Non-pigmented ciliary epithelial cell (primary cell): ENCODE measurements at regions not wholly inside any gene's neighbourhood (a gene's known extent, or its start where the extent isn't known, plus 50 kb on each side); places are given as distances from the start of the nearest gene placed in this dataset.
A peak's percentile ranks its signal among the peaks of the same experiment; 100 is the strongest.
"Not testable (repeated sequence)": the region's sequence is repeated elsewhere in the genome, so short reads cannot be mapped to it uniquely, and the experiment has no call there.

Source experiments
- DNase-seq: peaks from one replicate; pipeline ENCODE4 v3.0.0-alpha.2; 2010; ENCODE audit warnings: low read depth

DNA sequence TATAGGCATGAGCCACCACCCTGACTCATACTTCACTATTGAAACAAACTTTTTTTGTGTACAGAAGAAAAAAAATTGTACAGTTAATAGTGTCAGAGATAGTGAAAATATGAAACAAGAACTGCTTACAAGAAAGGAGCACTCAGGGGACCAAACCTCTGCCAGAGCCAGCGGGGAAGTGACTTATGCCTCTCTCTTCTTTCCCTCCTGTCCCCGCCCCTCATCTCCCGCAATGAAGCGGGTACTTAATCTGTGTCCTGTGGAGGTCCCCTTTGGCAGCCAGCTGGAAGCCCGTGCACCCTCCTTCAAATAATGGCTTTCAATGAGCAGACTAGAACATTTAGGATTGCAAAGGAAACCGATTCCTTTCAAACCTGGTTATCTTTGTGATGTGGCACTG, 51.5 kb downstream of the PPIAL4A start:
- DNase-seq, result not testable (repeated sequence)

DNA sequence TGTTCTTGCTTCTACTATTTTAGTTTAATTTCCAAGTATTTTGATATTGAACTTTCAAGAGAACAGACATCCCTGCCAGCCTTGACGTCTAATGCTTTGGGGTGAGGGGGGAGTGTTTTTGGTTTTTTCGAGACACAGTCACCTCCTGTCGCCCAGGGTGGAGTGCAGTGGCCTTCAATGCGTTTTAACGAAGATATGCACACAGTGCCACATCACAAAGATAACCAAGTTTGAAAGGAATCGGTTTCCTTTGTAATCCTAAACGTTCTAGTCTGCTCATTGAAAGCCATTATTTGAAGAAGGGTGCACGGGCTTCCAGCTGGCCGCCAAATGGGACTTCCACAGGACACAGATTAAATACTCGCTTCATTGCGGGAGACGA, 52.3 kb downstream of the PPIAL4A start:
- DNase-seq, result not testable (repeated sequence)

DNA sequence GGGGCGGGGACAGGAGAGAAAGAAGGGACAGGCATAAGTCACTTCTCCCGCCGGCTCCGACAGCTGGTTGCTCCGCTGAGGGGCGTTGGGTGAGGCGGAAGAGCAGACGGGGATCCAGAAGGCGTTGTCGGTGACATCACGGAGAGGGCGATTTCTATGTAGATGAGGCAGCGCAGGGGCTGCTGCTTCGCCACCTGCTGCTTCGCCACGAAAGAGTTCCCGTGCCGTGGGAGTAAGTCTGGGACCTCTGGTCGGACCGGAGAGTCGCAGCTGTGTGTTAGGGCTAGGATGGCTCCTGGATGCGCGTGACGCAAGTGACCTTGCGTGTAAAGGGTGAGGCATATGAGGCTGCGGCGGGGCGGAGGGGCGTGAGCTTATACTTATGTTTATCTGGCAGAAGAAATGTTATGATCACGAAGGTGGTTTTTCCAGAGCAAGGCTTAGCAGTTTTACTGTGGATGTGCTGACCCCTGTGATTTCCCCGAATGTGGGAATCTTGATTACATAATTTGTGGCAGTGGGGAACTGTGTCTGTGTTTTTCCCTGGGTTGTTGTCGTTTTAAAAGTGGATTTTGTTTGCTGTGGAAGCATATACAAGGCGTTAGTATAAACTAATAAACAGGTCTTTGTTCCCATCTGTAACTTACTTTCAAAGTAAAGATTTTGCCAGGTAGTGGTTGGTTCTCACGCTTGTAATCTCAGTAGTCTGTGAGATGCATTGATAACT, 52.8 kb downstream of the PPIAL4A start:
- DNase-seq, result peak; percentile 50

DNA sequence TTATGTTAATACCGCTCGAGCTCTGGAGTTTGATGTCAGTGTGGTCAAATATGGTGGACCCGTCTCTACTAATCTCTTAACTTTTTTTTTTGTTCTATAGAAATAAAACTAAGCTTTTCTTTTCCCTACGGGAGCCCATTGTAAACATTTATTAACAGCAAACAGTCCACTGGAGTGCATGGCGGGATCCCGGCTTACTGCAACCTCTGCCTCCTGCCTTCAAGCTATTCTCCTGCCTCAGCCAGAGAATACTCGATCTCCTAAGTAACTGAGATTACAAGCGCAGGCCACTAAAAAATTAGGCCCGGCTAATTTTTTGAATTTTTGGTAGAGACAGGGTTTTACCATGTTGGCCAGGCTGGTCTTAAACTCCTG, 53.4 kb downstream of the PPIAL4A start:
- not testable (repeated sequence) for DNase-seq

DNA sequence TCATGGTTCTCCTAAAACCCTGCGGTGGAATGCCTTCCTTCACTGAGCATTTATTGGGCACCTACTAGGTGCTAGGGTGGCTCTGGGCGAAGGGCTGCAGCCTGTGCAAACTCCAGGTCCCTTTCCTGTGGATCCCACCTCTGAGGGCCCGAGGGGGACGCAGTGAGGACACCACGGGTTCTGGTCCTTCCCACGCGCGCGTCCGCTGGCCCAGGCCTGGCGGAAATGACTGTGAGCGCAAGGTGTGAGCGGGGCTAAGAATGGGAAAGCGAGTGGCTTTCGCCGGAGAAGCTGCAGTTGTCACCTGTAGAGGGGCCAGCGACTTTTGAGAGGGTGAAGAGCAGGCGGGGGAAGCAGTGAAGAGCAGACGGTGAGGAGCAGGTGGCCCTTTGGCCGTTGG, 55.1 kb downstream of the PPIAL4A start:
- not testable (repeated sequence) for DNase-seq

DNA sequence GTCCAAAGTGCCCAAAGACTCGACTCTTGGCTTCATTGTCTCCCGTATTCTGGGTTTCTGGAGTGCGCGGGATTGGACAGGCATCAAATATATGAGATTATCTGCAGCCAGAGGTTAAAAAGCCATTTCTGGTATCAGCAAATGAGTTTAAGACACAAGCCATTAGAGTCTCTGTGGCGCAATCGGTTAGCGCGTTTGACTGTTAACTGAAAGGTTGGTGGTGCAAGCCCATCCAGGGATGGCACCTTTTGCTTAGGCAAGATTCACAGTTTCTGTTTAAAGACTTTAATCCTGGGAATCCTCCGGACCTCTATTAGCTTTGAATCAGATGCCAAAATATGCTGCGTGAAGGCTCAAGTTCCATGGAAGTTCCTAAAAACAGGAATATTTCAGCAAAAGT, 55.6 kb downstream of the PPIAL4A start:
- DNase-seq, result not testable (repeated sequence)

DNA sequence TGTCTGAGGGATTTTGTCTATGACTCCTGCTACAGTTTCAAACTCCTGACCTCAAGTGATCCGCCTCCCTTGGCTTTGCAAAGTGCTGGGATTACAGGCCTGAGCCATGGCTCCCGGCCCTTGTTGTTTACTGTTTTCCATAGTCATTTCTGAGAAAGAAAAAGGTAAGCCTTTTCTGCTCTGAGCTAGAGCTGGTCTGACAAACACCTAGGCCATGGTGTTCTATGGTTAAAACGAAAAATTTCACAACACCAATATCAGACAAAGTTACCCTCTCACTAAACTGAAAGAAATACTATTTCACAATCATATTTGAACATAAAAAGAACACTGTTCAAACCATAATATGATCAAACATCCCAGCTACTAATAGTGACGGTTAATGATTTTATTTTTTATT, 57.5 kb downstream of the PPIAL4A start:
- not testable (repeated sequence) for DNase-seq

DNA sequence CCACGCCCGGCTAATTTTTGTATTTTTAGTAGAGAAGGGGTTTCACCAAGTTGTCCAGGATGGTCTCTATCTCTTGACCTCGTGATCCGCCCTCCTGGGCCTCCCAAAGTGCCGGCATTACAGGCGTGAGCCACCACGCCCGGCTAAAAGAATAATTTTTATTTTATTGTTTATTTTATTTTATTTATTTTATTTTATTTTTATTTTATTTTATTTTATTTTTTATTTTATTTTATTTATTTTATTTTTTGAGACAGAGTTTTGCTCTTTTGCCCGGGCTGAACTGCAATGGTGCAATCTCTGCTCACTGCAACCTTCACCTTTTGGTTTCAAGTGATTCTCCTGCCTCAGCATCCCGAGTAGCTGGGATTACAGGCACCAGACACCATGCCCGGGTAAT, 60.2 kb downstream of the PPIAL4A start:
- not testable (repeated sequence) for DNase-seq

DNA sequence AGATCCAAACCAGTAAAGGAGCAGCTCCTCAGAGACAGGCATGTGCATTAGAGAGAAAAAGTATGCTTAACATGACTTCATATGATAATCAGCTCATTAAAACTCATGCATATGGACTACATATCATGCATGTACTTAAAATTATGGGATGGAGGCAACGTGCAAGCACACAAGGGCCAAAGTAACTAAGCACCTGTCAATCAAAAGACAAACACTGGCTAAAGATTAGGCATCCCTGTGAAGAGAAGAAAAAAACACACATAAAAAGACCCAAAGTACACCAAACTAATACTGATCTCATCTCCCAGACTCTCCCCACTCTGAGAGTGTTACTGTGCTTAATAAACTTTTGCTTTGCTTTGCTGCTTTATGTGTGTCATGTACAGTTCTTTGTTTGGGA, 61.1 kb downstream of the PPIAL4A start:
- DNase-seq, result not testable (repeated sequence)

DNA sequence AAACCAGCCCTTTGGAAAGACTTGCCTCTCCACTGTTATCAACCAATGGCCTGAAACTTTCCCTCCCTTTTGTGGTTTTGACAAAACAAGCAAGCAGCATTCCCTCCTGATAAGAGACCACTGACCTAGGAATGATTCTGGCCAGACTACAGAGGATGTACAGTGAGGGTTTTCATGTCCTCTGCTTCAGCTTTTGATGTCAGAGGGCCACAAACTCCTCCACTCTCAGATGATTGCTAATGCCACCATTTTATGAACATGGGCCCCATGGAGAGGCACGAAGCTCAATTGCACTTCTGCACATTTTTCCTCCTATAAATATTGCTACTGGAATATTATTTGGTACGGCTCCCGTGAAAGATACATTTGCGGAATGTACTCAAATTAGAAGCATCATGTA, 61.5 kb downstream of the PPIAL4A start:
- not testable (repeated sequence) for DNase-seq

DNA sequence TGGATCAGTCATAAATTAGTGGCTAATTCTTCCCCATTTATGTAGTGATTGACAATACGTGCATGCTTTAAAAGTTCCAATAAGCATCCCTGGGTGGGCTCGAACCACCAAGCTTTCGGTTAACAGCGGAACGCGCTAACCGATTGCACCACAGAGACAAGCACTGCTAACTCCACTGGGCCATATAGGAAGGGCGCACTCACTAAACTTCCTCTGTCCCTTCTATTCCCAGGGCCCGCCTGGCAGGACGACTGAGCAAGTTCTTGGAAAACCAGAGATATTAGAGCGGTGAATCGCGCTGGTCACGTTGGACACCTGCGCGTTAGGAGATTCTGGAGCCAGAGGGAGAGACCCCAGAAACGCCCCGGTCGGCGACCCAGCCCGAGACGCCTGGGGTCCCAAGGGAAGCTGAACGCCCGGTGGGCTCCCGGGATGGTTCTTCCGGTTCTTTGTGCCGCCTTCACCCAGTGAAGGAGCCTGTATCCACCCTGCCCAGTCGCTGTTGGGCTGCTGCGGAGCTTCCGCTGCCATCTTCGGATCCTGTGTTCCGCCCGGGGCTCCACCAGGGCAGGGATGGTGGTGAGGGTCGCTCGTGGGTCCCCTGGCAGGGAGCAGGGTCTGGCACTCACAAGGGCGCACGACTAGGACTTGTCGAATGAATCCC, 62.8 kb downstream of the PPIAL4A start:
- DNase-seq, result not testable (repeated sequence)

DNA sequence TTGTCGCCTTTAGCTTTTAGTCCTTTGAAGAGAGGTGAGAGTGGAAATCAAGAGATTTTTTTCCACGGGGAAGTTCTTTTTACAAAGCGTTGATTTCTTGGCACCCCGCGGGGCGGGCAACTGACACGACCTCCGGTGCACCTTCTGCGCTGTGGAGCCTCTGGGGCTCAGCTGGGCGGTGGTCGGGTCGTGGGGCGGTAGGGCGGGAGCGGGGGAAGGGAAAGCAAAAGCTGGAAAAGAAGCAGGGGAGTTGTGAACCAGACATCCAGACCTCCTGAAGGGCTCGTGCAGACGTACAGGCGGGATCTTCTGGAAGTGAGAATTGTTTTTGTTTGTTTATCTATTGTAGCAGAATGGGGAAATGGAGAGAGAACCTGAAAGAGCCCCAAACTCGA, 63.3 kb downstream of the PPIAL4A start:
- not testable (repeated sequence) for DNase-seq

DNA sequence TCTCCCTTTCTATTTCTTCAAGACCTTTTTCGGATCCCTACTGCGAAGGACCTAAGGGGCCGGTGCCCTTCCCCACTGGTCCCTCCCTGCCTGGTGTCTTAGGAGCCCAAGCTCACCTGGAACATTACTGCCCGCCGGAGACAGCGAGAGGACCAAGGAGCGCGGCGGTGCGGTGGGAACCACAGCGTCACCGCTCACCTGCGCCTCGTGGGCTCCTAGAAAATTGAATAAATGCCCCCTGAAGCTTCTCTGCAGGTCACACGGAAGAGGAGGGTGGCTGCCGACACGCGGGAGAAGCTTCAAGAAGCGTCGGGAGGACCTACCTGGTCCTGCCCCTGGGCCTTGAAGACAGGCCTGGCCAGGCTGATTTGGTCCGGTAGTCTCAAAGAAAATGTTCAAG, 65.2 kb downstream of the PPIAL4A start:
- no peak for DNase-seq

DNA sequence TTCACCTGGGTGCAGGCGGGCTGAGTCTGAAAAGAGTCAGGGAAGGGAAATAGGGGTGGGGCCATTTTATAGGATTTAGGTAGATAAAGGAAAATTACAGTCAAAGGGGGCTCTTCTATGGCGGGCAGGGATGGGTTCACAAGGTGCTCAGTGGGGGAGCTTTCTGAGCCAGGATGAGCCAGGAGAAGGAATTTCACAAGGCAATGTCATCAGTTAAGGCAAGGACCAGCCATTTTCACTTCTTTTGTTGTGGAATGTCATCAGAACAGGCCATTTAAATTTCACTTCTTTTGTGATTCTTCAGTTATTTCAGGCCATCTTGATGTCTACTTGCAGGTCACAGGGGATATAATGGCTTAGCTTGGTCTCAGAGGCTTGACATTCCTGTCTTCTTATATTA, 66.4 kb downstream of the PPIAL4A start:
- DNase-seq, result not testable (repeated sequence)

DNA sequence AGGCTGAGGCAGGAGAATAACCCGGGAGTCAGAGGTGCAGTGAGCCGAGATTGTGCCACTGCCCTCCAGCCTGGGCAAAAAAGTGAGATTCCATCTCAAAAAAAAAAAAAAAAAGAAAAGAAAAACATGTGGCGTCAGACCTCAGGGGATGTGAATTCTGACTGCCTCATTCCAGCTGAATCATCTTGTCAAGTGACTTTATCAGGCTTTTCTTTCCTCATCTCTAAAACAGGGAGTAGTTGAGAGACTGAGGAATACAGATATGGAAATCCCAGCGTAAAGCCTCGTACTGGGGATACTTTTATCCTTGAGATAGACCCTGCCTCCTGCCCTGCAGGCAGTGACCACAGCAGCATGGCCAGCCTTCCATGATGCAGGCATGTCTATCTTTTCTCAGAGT, 76.4 kb downstream of the PPIAL4A start:
- not testable (repeated sequence) for DNase-seq

DNA sequence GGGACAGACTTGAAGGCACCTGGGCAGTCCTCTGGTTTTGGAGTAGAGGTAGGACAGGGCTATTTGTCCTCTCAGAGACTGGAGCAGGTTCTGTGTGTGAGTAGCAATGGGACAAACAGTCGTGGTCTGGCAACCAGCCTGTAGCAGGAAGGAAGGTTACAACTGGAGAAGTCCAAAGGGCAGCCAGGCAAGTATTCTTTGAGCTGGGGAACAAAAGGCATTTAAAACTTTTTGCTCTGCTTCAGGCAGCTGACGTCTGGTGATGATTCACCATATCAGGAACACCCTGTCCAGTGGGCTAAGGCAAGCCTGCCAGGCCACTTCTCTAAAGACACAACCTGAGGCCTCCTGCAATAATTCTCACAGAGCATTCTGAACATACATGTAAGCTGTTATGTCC, 83.3 kb downstream of the PPIAL4A start:
- DNase-seq, result peak; percentile 0

DNA sequence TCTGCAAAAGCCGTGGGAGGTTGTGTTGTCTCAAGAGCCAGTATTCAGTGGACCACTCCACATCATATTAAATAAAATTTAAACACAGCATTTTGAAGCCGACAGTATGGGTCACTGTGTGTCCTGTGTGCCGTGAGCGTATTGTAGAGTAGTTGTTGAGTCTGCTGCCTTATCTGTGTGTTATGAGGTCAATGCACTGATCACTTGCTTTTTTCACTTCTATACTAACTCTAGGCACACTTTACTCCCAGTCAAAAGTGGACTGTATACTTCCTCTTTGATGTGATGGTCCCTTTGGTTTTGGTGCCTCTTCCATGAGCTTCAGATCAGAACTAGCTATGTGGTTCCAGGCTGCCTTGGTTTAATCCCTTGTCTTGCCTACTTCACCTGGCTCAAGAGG, 84.3 kb downstream of the PPIAL4A start:
- DNase-seq, result not testable (repeated sequence)

DNA sequence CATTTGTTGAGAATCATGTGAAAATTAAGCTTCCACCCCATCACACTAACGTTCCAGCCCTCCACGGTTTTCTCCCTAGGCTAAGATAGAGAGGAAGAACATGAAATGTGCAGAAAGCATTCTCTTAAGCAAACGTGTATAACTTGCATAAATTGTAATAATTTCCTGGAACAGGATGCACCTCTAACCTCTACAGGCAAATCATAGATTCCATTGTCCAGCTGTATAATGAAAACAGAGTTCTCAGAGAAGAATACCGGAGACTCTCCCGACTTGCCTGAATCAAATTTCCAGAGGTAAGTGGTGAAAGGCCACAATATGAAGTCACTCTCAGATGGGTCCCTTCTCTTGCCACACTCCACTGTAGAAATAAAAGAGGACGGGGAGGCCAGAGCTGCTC, 87.7 kb downstream of the PPIAL4A start:
- DNase-seq, result not testable (repeated sequence)

DNA sequence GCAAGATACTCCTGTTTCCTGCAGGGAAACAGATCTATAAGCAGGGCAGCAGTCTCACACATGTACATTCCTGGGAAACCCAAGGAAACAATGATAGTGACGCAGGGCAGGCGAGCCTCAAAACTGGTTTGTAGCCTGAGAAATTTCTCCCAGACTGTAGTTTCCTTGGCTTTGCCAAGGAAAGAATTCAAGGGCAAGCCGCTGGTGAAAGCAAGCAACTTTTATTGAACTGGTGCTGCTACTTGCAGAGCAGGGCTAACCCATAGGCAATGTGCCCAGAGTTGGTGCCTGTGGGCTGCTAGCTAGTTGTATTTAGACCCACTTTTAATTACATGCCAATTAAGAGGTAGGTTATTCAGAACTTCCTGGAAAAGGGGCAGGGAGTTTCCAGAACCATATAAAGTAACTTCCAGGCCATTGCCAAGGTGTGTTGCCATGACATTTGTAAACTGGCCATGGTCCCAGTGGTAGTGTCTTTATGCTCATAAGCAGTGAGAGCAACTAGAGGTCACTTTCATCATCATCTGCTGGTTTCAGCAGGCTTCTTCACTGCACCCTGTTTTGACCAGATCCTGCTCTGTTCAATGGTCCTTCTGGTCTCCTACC, 92.0 kb downstream of the PPIAL4A start:
- not testable (repeated sequence) for DNase-seq

DNA sequence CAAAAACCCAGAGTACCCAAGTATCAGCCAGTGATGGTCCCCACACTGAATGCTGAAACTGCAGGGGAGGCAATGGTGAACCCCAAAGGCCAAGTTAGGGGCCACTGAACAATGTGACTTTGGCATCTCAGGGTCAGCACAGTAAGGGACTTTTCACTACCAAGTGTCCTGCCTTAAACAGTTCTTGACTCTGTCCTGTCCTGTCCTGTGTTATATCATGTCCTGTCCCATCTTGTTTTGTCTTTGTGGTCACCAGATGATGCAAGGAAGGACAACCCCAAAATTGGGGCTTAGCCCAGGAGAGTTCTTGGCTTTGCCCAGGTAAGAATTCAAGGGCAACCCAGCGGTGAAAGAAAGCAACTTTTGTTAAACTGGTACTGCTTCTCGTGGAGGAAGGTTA, 105.0 kb downstream of the PPIAL4A start:
- DNase-seq, result not testable (repeated sequence)

DNA sequence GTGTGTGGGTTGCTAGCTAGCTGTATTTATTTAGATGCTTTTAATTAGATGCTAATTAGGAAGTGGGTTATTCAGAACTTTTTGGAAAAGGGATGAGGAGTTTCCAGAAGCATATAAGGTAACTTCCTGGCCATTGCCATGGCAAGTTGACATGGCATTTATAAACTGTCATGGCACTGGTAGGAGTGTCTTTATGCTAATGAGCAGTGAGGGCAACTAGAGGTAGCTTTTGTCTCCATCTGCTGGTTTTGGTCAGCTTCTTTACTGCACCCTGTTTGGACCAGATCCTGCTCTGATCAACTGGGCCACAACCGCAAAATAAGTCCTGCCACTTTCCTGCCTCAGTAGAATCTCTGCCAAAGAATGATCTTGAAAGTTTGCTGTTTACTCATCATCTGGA, 105.5 kb downstream of the PPIAL4A start:
- DNase-seq, result not testable (repeated sequence)

DNA sequence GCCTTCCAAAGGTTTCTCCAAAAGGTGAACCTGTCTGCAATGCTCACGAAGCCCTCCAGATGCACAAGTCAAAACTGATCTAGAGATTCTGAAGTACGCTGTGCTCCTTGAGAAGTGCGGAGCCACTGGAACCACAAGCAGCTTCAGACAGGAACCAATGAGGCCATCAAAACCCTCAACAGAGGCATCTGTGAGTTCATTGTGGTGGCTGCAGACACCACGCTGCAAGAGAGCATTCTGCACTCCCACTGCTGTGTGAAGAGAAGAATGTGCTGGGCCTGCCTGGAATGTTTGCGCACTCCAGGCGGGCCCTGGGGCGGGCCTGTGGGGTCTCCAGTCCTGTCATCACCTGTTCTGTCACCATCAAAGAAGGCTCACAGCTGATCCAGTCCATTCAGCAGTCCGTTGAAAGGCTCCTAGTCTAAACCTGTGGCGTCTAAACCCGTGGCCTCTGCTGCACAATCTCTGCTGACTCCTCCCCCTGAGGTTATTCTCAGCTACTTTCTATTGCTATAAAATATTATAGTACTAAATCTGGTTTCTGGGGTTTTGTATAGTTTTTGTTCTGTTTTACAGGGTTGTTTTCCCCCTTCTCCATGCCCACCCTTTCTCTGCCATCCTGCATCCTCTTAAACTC, 111.6 kb downstream of the PPIAL4A start:
- DNase-seq, result not testable (repeated sequence)

DNA sequence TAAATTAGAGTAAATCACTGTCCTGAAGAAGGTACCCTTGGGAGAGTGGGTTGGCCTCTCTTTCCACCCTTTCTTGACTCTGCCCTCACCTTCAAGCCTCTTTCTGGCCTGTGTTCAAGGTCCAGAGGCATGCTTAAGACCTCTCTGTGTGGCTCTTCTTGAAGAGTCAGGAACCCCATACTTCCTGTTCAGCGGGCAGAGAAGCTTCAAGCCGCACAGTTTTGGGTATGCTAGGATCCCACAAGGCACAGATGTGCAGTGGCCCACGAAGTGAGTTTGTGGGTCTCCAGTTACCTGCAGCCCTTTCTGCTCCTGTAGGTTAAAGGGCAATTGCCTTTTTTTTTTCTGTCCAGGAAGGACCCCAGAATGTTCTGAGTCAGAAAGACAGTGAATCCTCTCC, 113.7 kb downstream of the PPIAL4A start:
- not testable (repeated sequence) for DNase-seq
